Activated naive CD8-positive, alpha-beta T cell (primary cell): ENCODE measurements at regions not wholly inside any gene's neighbourhood (a gene's known extent, or its start where the extent isn't known, plus 50 kb on each side); places are given as distances from the start of the nearest gene placed in this dataset.

Experiments
- H3K27ac Mint-ChIP-seq: one replicate; pipeline ENCODE4 v1.8.0; 2021; ENCODE audit warnings: mixed read lengths
- H3K27me3 Mint-ChIP-seq: one replicate; pipeline ENCODE4 v1.8.0; 2021; ENCODE audit warnings: mixed read lengths
- H3K36me3 Mint-ChIP-seq: one replicate; pipeline ENCODE4 v1.8.0; 2021; ENCODE audit warnings: mixed read lengths
- H3K4me1 Mint-ChIP-seq: one replicate; pipeline ENCODE4 v1.8.0; 2021; ENCODE audit warnings: low read depth, mixed read lengths
- H3K4me3 Mint-ChIP-seq: one replicate; pipeline ENCODE4 v1.8.0; 2021; ENCODE audit warnings: mild to moderate bottlenecking, mixed read lengths
- H3K9me3 Mint-ChIP-seq: one replicate; pipeline ENCODE4 v1.8.0; 2021; ENCODE audit warnings: low read depth, mixed read lengths

- Mint-ChIP-seq H3K9me3 (peaks cover 14% of the 10 kb centered on the region), H3K27ac (no peak overlapping the region), H3K4me1 (no peaks in the 10 kb centered on the region), H3K27me3 (no peaks in the 10 kb centered on the region), H3K36me3 (no peaks in the 10 kb centered on the region), H3K4me3 (no peak overlapping the region)
These were observed 788.4 kb upstream of the FAM98A start for GRCh38 chr2:34387536-34387935.

- Mint-ChIP-seq H3K4me1 (no peaks in the 10 kb centered on the region), H3K27ac (no peak overlapping the region), H3K36me3 (no peaks in the 10 kb centered on the region), H3K27me3 (no peaks in the 10 kb centered on the region), H3K4me3 (no peak overlapping the region), H3K9me3 (peaks cover 14% of the 10 kb centered on the region)
These were observed 780.5 kb upstream of the FAM98A start for GRCh38 chr2:34379586-34379985.

GRCh38 chr2:34373586-34374233, 774.6 kb upstream of the FAM98A start:
- Mint-ChIP-seq H3K4me3 (no peak overlapping the region), H3K27me3 (no peaks in the 10 kb centered on the region), H3K36me3 (no peaks in the 10 kb centered on the region), H3K4me1 (no peaks in the 10 kb centered on the region), H3K9me3 (peaks cover 11% of the 10 kb centered on the region), H3K27ac (no peak overlapping the region)

DNA sequence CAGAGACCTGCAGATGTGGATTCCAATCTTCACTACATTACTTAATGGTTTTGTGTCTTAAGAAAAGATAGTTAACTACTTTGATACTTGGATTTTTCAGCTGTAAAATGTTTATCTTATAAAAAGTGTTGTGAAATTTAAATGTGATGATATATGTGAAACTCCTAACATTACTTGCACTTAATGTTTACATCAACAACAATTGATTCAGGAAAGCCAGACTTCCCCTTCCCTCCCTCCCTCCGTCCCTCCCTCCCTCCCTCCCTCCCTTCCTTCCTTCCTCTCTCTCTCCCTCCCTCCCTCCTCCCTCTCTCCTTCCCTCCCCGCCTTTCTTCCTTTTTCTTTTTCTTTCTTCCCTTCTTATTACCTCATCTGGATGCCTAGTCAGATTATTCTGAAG, 773.9 kb upstream of the FAM98A start:
- no peaks in the 10 kb centered on the region for H3K36me3 Mint-ChIP-seq
- no peak overlapping the region for H3K4me3 Mint-ChIP-seq
- peaks cover 11% of the 10 kb centered on the region for H3K9me3 Mint-ChIP-seq
- H3K27me3 Mint-ChIP-seq = no peaks in the 10 kb centered on the region
- no peaks in the 10 kb centered on the region for H3K4me1 Mint-ChIP-seq
- no peak overlapping the region for H3K27ac Mint-ChIP-seq

DNA sequence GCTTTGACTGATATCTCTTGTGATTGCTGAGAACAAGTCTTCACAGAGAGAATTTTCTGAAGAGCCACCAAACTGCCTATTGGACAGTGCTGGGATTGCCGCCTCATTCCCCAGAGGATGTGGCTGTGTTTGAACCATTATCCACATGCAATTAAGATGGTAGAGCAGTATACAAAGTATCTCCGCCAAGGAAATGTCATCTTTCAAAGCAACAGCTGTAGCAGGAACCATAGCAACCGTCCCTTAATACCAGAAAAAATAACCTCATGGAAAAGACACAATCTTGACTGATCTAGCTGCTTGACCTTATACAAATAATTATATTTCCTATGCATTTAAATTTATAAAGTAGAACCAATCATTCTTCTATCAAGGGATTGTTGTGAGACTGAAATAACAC, 772.6 kb upstream of the FAM98A start:
- Mint-ChIP-seq H3K27me3 (no peaks in the 10 kb centered on the region), H3K27ac (no peak overlapping the region), H3K36me3 (no peaks in the 10 kb centered on the region), H3K4me3 (no peak overlapping the region), H3K4me1 (no peaks in the 10 kb centered on the region), H3K9me3 (peaks cover 10% of the 10 kb centered on the region)

- Mint-ChIP-seq H3K4me3 (no peak overlapping the region), H3K4me1 (no peaks in the 10 kb centered on the region), H3K9me3 (peaks cover 4% of the 10 kb centered on the region), H3K27ac (no peak overlapping the region), H3K27me3 (no peaks in the 10 kb centered on the region), H3K36me3 (no peaks in the 10 kb centered on the region)
These were observed 769.2 kb upstream of the FAM98A start for GRCh38 chr2:34368304-34368703.

DNA sequence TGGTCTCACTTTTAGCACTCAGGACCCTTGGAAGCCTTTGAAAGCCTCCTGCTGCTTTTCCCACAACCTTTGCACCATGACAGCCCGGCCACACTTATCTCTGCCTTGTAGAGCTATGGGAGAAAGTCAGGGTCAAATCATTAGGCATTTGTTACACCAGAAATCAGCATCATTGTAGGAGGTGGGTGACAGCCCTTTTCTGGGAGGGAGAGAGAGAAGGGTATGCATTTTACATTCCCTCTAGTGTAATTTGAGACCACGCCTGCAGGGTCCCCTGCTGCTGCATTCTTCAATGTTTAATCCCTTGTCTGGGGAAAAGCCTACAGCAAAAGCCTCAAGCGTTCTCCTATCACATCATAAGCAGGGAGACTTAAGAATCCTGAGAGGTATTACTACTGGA, 766.8 kb upstream of the FAM98A start:
- Mint-ChIP-seq H3K9me3 (peaks cover 4% of the 10 kb centered on the region), H3K27me3 (no peaks in the 10 kb centered on the region), H3K27ac (no peak overlapping the region), H3K4me1 (no peaks in the 10 kb centered on the region), H3K36me3 (no peaks in the 10 kb centered on the region), H3K4me3 (no peak overlapping the region)

- Mint-ChIP-seq H3K9me3 (peaks cover 4% of the 10 kb centered on the region), H3K36me3 (no peaks in the 10 kb centered on the region), H3K4me3 (no peak overlapping the region), H3K27me3 (no peaks in the 10 kb centered on the region), H3K4me1 (no peaks in the 10 kb centered on the region), H3K27ac (no peak overlapping the region)
These were observed 766.4 kb upstream of the FAM98A start for GRCh38 chr2:34365512-34365911.

DNA sequence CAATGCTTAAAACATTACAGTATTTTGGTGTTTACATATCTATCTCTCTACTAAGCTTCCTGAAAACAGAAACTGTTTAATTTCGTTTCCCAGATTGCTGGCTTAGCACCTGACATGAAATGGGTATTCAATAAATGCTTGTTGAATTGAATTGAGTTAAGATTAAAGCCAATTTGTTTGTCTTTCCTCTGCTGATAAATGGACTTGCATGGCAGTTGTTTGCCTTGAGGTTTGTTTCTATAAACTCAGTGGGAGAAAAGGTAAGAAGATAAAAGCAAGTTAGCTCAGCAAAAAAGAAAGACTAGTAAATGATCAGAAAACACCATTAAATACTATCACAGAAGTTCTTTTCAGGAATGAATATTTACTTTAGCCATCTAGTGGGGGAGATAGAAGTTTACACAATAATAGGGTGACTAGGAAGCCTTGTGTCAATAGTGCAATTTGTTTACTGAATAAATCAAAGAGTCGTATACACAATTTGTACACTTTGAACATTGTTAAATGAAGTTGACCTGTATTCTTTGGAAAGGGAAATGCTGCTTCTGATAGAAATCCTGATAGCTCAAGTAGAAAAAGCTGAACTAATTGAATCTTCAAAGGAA, 754.5 kb upstream of the FAM98A start:
- Mint-ChIP-seq H3K27me3 (no peaks in the 10 kb centered on the region), H3K27ac (no peak overlapping the region), H3K36me3 (no peaks in the 10 kb centered on the region), H3K4me3 (no peak overlapping the region), H3K9me3 (no peaks in the 10 kb centered on the region), H3K4me1 (no peaks in the 10 kb centered on the region)

GRCh38 chr2:34349527-34349926, 750.4 kb upstream of the FAM98A start:
- H3K27ac Mint-ChIP-seq = no peak overlapping the region
- H3K4me3 Mint-ChIP-seq = no peak overlapping the region
- H3K27me3 Mint-ChIP-seq = no peaks in the 10 kb centered on the region
- H3K9me3 Mint-ChIP-seq = peaks cover 11% of the 10 kb centered on the region
- H3K4me1 Mint-ChIP-seq = no peaks in the 10 kb centered on the region
- no peaks in the 10 kb centered on the region for H3K36me3 Mint-ChIP-seq

DNA sequence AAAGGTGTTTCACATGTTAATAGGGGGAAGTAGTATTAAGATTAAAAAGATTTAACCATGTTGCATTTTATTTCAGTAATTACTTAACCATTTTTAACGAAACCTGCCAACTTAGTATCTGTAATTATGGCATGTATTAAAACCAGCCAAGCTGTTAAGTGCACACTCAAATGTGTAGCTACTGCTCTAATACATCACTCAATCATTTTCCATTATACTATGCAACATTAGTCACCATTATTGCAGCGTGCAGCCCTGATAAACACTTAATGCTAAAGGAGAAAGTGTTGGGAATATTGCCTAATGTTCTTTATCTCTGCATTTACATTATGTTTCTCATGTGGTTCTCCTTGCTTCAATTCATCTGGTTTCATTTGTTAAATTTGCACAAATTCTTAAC, 745.9 kb upstream of the FAM98A start:
- Mint-ChIP-seq H3K9me3 (peaks cover 11% of the 10 kb centered on the region), H3K27me3 (no peaks in the 10 kb centered on the region), H3K4me1 (no peaks in the 10 kb centered on the region), H3K27ac (no peak overlapping the region), H3K36me3 (no peaks in the 10 kb centered on the region), H3K4me3 (no peak overlapping the region)

DNA sequence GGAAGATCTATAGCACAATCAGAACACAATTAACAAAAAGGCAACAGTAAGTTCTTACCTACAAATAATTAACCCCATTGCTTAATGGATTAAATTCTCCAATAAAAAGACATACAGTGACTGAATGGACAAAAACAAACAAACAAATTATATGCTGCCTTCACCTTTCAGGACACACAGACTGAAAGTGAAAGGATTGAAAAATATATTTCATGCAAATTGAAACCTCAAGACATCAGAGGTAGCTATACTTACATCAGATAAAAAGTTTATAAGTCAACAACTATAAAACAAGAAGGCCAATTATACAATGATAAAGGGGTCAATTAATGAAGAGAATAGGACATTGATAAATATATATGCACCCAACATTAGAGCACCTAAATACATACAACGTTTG, 741.2 kb upstream of the FAM98A start:
- H3K4me1 Mint-ChIP-seq = no peaks in the 10 kb centered on the region

GRCh38 chr2:34337735-34338134, 738.6 kb upstream of the FAM98A start:
- Mint-ChIP-seq H3K36me3 (no peaks in the 10 kb centered on the region), H3K9me3 (peaks cover 9% of the 10 kb centered on the region), H3K4me1 (no peaks in the 10 kb centered on the region), H3K27me3 (peaks cover 2% of the 10 kb centered on the region), H3K27ac (no peak overlapping the region), H3K4me3 (no peak overlapping the region)

More for the DNA sequence above, 741.2 kb upstream of the FAM98A start:
- Mint-ChIP-seq H3K27me3 (no peaks in the 10 kb centered on the region), H3K27ac (no peak overlapping the region), H3K9me3 (peaks cover 3% of the 10 kb centered on the region), H3K4me3 (no peak overlapping the region), H3K36me3 (no peaks in the 10 kb centered on the region)

GRCh38 chr2:34332813-34333212, 733.7 kb upstream of the FAM98A start:
- no peaks in the 10 kb centered on the region for H3K4me1 Mint-ChIP-seq

DNA sequence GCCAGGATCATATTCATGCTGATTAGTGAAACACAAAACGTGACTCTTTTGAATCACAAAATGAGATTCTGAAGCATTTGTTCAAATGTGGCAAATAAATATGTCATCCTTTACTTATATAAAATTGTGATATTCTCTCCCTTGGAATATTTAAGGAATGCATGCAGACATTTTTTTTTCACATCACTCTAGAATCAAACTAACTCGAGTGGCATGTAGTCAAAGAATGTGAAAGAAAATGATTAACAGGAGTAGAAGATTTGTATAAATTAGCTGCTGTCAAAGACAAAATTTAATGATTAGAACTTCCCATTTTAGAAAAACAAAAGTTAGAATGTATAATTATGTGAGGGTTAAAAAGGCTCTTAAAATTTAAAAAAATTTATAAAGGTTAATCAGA, 721.0 kb upstream of the FAM98A start:
- H3K4me3 Mint-ChIP-seq = no peak overlapping the region
- no peaks in the 10 kb centered on the region for H3K4me1 Mint-ChIP-seq
- H3K27me3 Mint-ChIP-seq = no peaks in the 10 kb centered on the region
- H3K27ac Mint-ChIP-seq = no peak overlapping the region
- H3K9me3 Mint-ChIP-seq = no peaks in the 10 kb centered on the region
- no peaks in the 10 kb centered on the region for H3K36me3 Mint-ChIP-seq

More at GRCh38 chr2:34332813-34333212, 733.7 kb upstream of the FAM98A start:
- Mint-ChIP-seq H3K9me3 (peaks cover 9% of the 10 kb centered on the region), H3K36me3 (no peaks in the 10 kb centered on the region), H3K27ac (no peak overlapping the region), H3K27me3 (peaks cover 2% of the 10 kb centered on the region), H3K4me3 (no peak overlapping the region)

- H3K27ac Mint-ChIP-seq = no peak overlapping the region
- no peaks in the 10 kb centered on the region for H3K9me3 Mint-ChIP-seq
- no peaks in the 10 kb centered on the region for H3K36me3 Mint-ChIP-seq
- H3K27me3 Mint-ChIP-seq = no peaks in the 10 kb centered on the region
- H3K4me3 Mint-ChIP-seq = no peak overlapping the region
- H3K4me1 Mint-ChIP-seq = no peaks in the 10 kb centered on the region
These were observed 718.7 kb upstream of the FAM98A start for GRCh38 chr2:34317797-34318196.
